Activated naive CD8-positive, alpha-beta T cell treated with anti-CD3 and anti-CD28 coated beads, Interleukin-2, amount 50 U/mL, for 24 hours (primary cell): ENCODE measurements at regions not wholly inside any gene's neighbourhood (a gene's known extent, or its start where the extent isn't known, plus 50 kb on each side); places are given as distances from the start of the nearest gene placed in this dataset.

Source experiments
- ATAC-seq: fragments of 150-1000 bp; cut with Tn5 transposase; one replicate; pipeline ENCODE4 v1.10.0; 2021
- DNase-seq: peaks from one replicate; pipeline ENCODE4 v3.0.0; 2021
- H3K27ac Mint-ChIP-seq: one replicate; pipeline ENCODE4 v1.8.0; 2021; ENCODE audit warnings: mild to moderate bottlenecking, mixed read lengths
- H3K27me3 Mint-ChIP-seq: one replicate; pipeline ENCODE4 v1.8.0; 2021; ENCODE audit warnings: mixed read lengths
- H3K36me3 Mint-ChIP-seq: one replicate; pipeline ENCODE4 v1.8.0; 2021; ENCODE audit warnings: low read depth, mixed read lengths
- H3K4me1 Mint-ChIP-seq: one replicate; pipeline ENCODE4 v1.8.0; 2021; ENCODE audit warnings: mixed read lengths
- H3K4me3 Mint-ChIP-seq: one replicate; pipeline ENCODE4 v1.8.0; 2021; ENCODE audit warnings: mild to moderate bottlenecking, moderate library complexity, mixed read lengths
- H3K9me3 Mint-ChIP-seq: one replicate; pipeline ENCODE4 v1.8.0; 2021; ENCODE audit warnings: mixed read lengths

DNA sequence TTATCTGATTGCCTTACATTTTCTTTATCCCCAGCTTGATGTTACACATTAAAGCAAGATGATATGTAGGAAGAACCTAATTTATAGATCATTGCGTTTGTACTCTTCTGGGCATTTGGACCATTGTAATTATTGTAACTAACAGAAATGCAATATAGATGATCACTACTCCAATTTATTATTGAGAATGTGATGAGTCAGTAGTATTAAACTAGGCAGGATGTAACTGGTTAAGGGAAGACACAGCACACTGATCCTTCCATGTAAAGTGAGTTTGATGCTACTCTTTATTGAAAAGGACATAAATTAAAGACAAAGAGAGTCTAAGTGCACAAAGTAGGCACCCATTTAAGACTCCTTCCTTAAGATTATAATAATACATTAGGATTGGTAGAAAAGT is 223.8 kb downstream of the KIF2B start:
- no peak overlapping the region for H3K27ac Mint-ChIP-seq
- ATAC-seq, result no peak
- H3K4me3 Mint-ChIP-seq, result no peak overlapping the region
- H3K9me3 Mint-ChIP-seq, result peaks cover 9% of the 10 kb centered on the region
- no peaks in the 10 kb centered on the region for H3K4me1 Mint-ChIP-seq
- no peak for DNase-seq
- H3K36me3 Mint-ChIP-seq, result no peaks in the 10 kb centered on the region
- H3K27me3 Mint-ChIP-seq, result no peaks in the 10 kb centered on the region

DNA sequence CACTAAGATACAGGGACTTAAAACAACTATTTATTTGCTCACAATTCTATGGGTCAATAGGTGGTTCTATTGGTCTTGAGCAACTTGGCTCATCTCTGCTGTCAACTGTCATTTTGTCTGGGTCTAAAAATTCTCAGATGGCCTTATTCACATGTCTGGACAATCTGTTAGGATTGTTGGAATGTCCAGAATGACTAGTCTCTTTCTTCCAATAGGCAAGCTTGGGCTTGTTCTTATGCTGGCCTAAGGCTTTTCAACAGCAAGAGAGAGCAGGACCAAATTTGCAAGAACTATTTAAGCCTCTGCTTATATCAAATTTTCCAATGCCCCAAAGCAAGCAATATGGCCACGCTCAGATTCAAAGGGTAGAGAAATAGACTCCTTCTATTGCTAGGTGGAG is 240.9 kb downstream of the KIF2B start:
- Mint-ChIP-seq H3K4me3 (no peak overlapping the region), H3K36me3 (no peaks in the 10 kb centered on the region), H3K4me1 (no peaks in the 10 kb centered on the region), H3K27ac (no peak overlapping the region), H3K27me3 (no peaks in the 10 kb centered on the region), H3K9me3 (peaks cover 12% of the 10 kb centered on the region)
- no peak for ATAC-seq
- no peak for DNase-seq

DNA sequence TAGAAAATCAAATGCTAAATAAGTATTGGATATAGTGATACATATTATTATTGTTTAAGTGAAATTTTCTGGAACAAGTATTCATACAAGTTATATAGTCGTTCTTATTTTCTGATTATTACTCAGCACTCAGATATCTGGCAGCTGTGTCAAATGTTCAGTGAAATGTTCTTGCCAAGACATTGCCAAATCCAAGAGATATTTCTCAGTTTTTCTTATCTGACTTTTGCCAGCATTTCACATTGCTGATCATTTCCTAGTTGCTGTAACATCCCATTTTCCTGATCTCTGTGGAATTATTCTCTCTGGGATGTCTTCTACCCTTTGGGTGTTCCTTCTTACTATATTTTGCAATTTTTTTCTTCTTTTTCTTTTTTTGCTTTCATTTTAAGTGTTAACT is 262.3 kb downstream of the KIF2B start:
- DNase-seq (no peak), ATAC-seq (no peak)
- Mint-ChIP-seq H3K4me3 (no peak overlapping the region), H3K36me3 (no peaks in the 10 kb centered on the region), H3K27ac (no peak overlapping the region), H3K27me3 (no peaks in the 10 kb centered on the region), H3K4me1 (no peaks in the 10 kb centered on the region), H3K9me3 (peaks cover 9% of the 10 kb centered on the region)

DNA sequence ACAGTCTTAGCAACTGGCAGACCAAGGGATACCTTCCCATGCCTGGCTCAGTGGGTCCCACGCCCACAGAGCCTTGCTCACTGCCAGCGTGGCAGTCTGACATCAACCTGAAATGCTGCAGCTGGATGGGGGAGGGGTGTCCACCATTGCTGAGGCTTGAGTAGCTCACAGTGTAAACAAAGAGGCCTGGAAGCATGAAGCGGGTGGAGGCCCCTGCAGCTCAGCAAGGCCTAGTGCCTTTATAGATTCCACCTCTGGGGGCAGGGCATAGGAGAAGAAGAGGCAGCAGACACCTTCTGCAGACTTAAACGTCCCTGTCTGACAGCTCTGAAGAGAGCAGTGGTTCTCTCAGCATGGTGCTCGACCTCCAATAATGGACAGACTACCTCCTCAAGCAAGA is 263.2 kb downstream of the KIF2B start:
- Mint-ChIP-seq H3K4me1 (no peaks in the 10 kb centered on the region), H3K9me3 (peaks cover 9% of the 10 kb centered on the region), H3K36me3 (no peaks in the 10 kb centered on the region), H3K4me3 (no peak overlapping the region), H3K27me3 (no peaks in the 10 kb centered on the region), H3K27ac (no peak overlapping the region)
- DNase-seq, result no peak
- ATAC-seq, result no peak

DNA sequence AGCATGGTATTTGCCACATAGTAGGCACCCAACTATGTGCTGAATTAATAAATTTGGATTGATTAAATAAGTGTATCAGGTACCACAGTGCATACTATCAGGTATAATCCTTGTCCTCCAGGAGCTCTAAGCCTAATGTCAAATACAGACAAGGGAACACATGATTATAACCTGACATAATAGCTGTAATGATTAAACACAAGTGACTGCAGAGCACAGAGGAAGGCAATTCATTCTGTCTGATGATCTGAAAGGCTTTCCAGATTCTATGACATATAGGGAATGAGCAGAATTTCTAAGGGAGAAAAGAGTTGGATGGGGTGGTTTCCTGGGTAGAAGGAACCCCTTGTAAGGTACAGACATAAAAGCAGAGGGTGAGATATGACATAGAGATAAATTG is 273.5 kb downstream of the KIF2B start:
- no peak for ATAC-seq
- no peak overlapping the region for H3K4me3 Mint-ChIP-seq
- no peak overlapping the region for H3K27ac Mint-ChIP-seq
- no peaks in the 10 kb centered on the region for H3K4me1 Mint-ChIP-seq
- H3K9me3 Mint-ChIP-seq, result peaks cover 16% of the 10 kb centered on the region
- H3K36me3 Mint-ChIP-seq, result no peaks in the 10 kb centered on the region
- H3K27me3 Mint-ChIP-seq, result no peaks in the 10 kb centered on the region
- DNase-seq, result no peak

DNA sequence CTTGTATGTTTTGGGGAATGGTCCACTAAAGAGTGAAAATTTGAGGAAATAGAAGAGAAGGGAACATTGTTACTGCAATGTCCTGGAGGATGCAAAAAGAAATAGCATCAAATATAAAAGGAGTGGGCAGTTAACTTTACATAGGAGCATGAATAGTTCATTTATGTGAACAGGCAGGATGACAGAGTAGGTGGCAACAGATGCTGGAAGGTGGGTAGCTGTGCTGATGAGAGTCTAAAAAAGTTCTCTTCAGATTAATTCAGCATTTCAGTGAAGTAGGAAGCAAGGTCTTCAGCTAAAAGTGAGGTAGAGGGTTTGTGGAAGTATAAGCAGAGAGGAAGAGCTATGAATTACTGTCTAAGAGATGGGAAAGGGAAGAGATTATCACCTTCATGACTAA is 276.5 kb downstream of the KIF2B start:
- H3K27me3 Mint-ChIP-seq, result no peaks in the 10 kb centered on the region
- no peaks in the 10 kb centered on the region for H3K36me3 Mint-ChIP-seq
- H3K4me3 Mint-ChIP-seq, result no peak overlapping the region
- no peak overlapping the region for H3K27ac Mint-ChIP-seq
- peaks cover 12% of the 10 kb centered on the region for H3K9me3 Mint-ChIP-seq
- no peak for DNase-seq
- ATAC-seq, result no peak
- H3K4me1 Mint-ChIP-seq, result no peaks in the 10 kb centered on the region

DNA sequence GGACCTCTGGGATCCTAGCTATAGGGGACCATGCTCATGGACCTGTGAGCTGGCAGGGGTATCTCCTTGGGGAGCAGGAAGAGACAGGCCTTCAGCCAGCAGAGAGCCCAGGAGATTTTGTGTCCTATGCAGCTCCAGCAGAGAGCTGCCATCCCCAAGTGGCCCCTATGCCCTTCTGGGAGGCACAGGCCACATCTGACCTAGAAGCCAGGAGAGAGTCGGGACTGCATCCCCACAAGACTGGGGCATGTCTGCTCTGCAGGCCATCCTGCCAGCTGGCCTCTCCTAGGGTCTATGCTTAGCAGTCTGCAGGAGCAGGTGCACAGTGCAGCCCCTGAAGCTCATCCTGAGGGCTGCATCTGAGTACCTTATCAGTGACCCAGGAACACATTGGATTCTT is 279.5 kb downstream of the KIF2B start:
- ATAC-seq, result no peak
- Mint-ChIP-seq H3K9me3 (peaks cover 22% of the 10 kb centered on the region), H3K36me3 (no peaks in the 10 kb centered on the region)

DNA sequence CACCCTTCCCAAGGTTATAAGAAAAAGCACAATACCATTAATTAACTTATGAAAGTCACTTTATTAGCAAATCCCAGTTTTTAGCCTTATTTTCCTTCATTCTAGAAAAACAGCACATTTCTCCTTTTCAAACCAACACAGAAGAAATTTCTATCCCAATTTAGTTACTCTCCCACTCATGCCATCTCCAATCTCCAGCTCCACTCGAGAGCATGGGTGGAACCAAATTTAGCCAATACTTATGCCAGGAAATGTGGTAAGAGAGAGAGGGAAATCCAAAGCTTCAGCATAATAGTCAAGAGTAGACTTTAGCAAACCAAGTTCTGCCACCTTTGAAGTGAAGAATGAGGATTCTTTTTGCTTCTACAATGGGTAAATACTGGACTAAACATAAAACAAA is 288.8 kb downstream of the KIF2B start:
- no peaks in the 10 kb centered on the region for H3K4me1 Mint-ChIP-seq
- H3K27me3 Mint-ChIP-seq, result no peaks in the 10 kb centered on the region
- H3K9me3 Mint-ChIP-seq, result peaks cover 15% of the 10 kb centered on the region
- DNase-seq (no peak), ATAC-seq (no peak)
- no peak overlapping the region for H3K4me3 Mint-ChIP-seq
- no peaks in the 10 kb centered on the region for H3K36me3 Mint-ChIP-seq
- H3K27ac Mint-ChIP-seq, result no peak overlapping the region

More for the DNA sequence above, 279.5 kb downstream of the KIF2B start:
- H3K27ac Mint-ChIP-seq, result no peak overlapping the region
- no peak overlapping the region for H3K4me3 Mint-ChIP-seq
- H3K4me1 Mint-ChIP-seq, result no peaks in the 10 kb centered on the region
- H3K27me3 Mint-ChIP-seq, result no peaks in the 10 kb centered on the region
- DNase-seq, result no peak

DNA sequence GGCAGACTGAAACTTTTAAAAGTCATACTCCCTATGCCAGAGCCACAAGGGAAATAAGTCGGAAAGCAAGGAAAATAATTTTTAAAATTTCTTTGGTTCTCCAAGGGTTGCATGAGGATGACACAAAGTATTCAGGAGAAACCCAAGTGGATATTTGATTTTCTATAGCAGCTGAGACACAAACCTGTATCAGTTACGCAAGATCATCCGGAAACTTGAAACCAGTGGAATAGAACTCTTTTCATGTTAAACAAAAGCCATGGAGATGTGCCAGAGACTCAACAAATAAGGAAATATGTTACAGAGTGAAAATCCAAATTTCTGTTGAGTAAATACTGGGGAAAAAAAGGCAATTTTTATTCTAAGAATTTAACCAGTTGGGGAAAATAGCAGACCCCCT is 294.7 kb downstream of the KIF2B start:
- no peaks in the 10 kb centered on the region for H3K36me3 Mint-ChIP-seq
- no peak overlapping the region for H3K4me3 Mint-ChIP-seq
- H3K4me1 Mint-ChIP-seq, result no peaks in the 10 kb centered on the region
- no peak for DNase-seq
- no peaks in the 10 kb centered on the region for H3K27me3 Mint-ChIP-seq
- no peak overlapping the region for H3K27ac Mint-ChIP-seq
- ATAC-seq, result no peak
- H3K9me3 Mint-ChIP-seq, result peaks cover 14% of the 10 kb centered on the region

DNA sequence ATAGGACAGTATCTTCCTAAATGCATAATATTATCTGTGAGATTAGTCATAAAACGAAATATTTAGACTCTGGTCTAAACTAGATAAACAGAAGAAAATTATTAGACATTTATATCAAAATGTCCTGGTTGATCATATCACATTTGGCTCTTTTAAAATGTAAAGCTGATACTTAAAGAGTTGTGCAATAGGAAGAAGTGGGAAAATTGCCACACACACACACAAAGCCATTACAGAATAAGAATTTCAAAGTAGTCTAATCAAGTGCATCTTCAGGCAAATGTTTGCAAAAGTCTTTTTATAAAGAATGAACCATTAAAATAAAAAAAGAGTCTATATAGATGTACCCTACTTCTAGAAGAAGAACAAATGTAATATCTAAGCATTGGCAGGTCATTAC is 301.7 kb downstream of the KIF2B start:
- ATAC-seq (no peak), DNase-seq (no peak)
- H3K36me3 Mint-ChIP-seq, result no peaks in the 10 kb centered on the region
- H3K27me3 Mint-ChIP-seq, result no peaks in the 10 kb centered on the region
- peaks cover 35% of the 10 kb centered on the region for H3K9me3 Mint-ChIP-seq
- H3K4me3 Mint-ChIP-seq, result no peak overlapping the region
- H3K4me1 Mint-ChIP-seq, result no peaks in the 10 kb centered on the region
- H3K27ac Mint-ChIP-seq, result no peak overlapping the region

DNA sequence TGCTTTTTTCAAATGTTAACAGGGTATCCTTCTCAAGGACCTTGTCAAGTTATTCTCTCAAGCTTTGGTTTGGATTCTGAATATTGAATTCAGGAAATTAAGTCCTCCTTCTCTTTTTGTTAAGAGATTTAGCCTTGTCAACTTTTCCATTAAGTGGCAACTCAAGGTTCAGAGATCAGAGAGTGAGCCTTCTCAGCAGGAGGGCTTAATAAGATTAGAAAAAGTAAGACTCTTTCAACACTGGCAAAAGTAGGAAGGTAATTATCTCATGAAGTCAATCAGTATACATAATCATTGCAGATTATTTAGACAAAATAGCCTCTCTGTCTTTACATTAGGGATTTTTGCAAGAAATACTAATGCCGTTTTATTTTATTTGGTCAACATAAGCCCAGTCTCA is 330.7 kb downstream of the KIF2B start:
- ATAC-seq (no peak), DNase-seq (no peak)
- Mint-ChIP-seq H3K36me3 (no peaks in the 10 kb centered on the region), H3K4me3 (no peak overlapping the region), H3K9me3 (peaks cover 16% of the 10 kb centered on the region), H3K4me1 (no peaks in the 10 kb centered on the region), H3K27ac (no peak overlapping the region), H3K27me3 (no peaks in the 10 kb centered on the region)

DNA sequence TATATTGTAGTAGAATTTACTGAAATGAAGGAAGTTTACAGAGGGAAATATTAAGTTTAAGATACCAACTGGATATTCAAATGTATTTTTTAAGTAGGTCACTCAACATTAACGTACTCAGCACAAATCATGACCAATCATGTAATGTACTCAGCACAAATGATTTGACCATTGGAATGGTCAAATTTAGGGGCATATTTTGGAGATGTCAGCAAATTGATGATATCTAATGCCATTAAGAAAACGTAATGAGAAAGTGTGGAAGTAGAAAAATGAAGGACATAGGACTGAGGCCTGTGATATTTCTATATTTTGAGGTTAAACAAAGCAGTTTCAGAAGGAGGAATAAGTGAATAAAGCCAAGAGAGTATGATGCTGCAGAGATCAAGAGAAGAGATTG is 334.8 kb downstream of the KIF2B start:
- Mint-ChIP-seq H3K27ac (no peak overlapping the region), H3K27me3 (no peaks in the 10 kb centered on the region), H3K4me1 (no peaks in the 10 kb centered on the region), H3K9me3 (peaks cover 15% of the 10 kb centered on the region), H3K36me3 (no peaks in the 10 kb centered on the region), H3K4me3 (no peak overlapping the region)
- ATAC-seq, result no peak
- DNase-seq, result no peak

DNA sequence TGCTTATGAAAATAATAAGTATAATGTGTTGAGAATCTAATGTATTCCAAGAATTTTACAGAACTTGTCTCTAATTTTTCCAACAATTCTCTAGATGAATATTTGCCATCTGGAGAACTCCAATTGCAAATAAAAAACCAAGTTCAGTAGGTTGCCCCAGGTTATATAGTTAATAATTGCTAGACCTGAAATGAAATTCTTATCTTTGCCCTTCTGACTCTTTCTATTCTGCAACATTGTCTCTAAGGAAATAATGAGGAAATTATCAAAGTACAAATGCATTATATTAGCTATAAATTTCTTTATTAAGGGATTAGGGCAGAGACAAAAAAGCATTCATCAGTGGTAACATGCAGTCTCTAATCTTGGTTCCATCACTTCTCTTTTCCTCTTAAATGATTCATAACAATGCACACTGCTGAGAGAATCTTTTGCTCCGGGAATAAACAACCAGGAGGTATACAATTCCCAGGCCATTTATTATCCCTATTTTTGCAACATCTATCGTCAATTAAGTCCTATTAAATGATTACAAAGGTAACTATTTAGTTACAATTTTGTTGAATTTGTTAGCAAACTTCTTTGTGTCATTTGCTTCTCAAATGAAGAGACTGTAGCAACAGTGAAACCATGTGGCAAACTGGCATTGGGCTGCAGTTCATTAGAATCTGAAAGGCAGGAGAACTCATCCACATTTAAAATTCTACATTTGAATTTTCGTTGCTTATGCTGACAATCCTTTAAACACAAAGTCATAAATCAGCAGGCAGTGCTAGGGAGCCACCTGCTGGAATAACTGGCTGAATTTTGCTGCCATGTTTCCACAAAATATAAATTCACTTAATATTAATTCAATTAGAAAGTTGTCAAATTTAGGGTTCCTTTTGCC is 349.6 kb downstream of the KIF2B start:
- no peak for ATAC-seq
- no peaks in the 10 kb centered on the region for H3K36me3 Mint-ChIP-seq
- peaks cover 6% of the 10 kb centered on the region for H3K9me3 Mint-ChIP-seq
- no peak overlapping the region for H3K27ac Mint-ChIP-seq
- no peaks in the 10 kb centered on the region for H3K4me1 Mint-ChIP-seq
- no peak for DNase-seq
- no peaks in the 10 kb centered on the region for H3K27me3 Mint-ChIP-seq
- no peak overlapping the region for H3K4me3 Mint-ChIP-seq

DNA sequence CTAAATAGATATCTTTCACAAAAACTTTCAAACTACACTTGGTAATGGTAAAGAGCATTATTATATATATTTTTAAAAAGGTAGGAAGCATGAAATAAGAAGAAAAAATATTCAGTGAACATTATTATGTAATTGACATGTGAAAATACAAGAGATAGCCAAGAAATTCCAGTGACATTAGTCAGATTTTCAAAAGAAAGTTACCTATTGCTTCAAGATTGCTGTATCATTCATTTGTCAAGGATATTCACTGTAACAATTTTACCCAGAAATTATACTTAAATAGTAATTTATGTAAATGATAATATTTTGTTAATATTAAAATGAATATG is 350.2 kb downstream of the KIF2B start:
- no peaks in the 10 kb centered on the region for H3K27me3 Mint-ChIP-seq
- ATAC-seq, result no peak
- no peak overlapping the region for H3K27ac Mint-ChIP-seq
- H3K4me1 Mint-ChIP-seq, result no peaks in the 10 kb centered on the region
- no peaks in the 10 kb centered on the region for H3K36me3 Mint-ChIP-seq
- DNase-seq, result no peak
- peaks cover 7% of the 10 kb centered on the region for H3K9me3 Mint-ChIP-seq
- no peak overlapping the region for H3K4me3 Mint-ChIP-seq

DNA sequence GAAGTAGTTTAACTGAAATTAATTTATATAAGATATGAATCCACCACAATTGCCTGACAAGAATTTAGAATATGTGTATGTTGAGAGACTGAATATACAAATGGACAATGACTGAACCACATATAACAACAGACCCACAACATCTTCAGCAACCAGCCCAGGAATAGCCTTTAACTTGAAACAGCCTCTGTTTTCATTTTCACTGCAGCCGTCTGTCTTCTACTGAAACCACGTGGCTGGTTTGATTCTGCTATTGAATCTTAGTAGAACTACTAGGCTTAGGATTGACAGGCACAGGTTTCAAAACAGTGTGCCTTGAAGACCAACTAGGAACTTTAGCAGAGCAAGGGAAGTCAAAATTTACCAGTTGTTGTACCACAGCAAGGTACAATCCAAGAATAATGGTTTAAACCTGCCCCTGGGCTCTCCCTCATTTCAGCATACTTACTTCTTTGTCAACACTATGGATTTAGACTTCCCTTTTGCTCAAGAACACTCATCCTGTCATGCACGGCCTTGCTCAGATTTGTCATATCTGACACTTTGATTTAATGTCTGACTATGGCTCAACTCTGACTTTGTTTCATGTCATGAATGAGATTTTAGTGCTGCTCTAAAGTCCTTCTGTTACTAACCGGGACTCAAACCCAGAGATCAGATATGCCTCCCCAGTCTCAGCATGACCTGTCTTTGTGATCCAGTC is 355.0 kb downstream of the KIF2B start:
- no peak for ATAC-seq
- Mint-ChIP-seq H3K27ac (no peak overlapping the region), H3K36me3 (no peaks in the 10 kb centered on the region), H3K9me3 (peaks cover 12% of the 10 kb centered on the region), H3K4me1 (no peaks in the 10 kb centered on the region), H3K27me3 (no peaks in the 10 kb centered on the region), H3K4me3 (no peak overlapping the region)
- DNase-seq, result no peak
